CMK (cell line): ENCODE measurements at regions not wholly inside any gene's neighbourhood (a gene's known extent, or its start where the extent isn't known, plus 50 kb on each side); places are given as distances from the start of the nearest gene placed in this dataset.

Experiments
- DNase-seq: peaks from one replicate; pipeline ENCODE4 v3.0.0-alpha.2; 2010; ENCODE audit warnings: low read depth

- no peak for DNase-seq
Observed at GRCh38 chr20:22861231-22861980, 173.7 kb upstream of the SSTR4 start.

- DNase-seq = no peak
Observed at GRCh38 chr20:22861990-22862389, 173.1 kb upstream of the SSTR4 start.

DNA sequence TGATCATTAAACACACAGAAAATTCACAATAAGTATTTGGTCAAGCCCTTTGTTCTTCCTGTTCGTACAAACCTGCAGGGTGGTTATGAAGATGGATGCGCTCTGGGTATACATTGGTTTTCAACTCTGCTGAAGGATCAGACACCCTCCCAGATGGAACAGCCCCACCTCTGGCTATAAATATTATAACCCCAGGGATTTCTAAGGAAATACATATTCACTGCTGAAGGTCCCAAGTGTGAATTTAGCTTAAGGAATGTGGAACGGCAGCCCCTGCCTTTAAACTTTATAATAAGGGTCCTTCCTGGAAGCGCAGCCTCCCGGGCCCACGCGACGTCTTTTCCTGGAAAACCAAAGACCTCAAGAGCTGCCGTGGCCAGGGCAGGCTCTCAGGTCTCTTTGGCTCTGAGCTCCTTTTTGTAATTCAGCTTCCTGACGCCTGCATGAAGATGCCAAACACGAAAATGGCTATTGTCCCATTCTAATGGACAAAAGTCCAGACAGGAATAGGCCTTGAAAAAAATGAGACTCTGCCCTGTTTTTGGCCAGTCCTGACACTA, 172.4 kb upstream of the SSTR4 start:
- DNase-seq = no peak

DNA sequence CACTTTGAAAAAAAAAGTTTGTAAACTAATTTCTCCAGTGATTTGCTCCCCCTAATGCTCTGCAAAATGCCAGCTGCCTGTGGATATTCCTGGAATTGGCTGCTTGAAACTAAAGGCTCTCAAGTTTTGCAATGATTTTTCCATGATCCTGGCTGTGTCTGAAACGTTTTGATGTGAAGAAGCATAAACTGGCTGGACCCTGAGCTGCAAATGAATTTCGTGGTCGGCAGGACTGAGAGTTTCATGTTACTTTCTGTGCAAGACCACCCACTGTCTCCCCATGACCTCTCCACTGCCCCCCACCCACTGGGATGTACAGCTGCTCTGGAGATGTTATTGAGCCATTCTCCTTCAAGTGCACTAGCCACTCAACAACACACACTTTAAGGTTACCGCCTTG, 171.3 kb upstream of the SSTR4 start:
- no peak for DNase-seq

GRCh38 chr20:22866812-22867341, 168.2 kb upstream of the SSTR4 start:
- DNase-seq = no peak

DNA sequence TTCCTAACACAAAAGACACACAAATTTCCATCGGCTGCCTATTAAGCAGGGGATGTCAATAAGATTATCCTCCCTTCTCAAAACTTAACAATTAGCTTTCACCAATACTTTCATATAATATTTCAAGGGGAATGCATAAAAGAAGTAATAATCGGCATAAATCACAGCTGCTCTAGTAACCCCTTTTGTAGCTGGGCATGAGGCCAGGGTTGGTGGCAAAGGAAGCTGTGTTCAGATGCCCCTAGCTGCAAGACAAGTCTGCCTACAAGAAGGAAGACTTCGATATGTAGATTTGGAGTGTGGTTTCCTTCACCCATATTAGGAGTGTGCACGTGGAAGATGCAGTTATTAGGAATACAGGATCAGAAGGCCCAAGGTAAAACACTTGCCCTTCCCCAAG, 156.9 kb upstream of the SSTR4 start:
- DNase-seq = no peak

- no peak for DNase-seq
Observed at GRCh38 chr20:22880277-22880676, 154.8 kb upstream of the SSTR4 start.

GRCh38 chr20:22887796-22888195, 147.3 kb upstream of the SSTR4 start:
- no peak for DNase-seq

- no peak for DNase-seq
Observed at GRCh38 chr20:22890594-22891300, 144.4 kb upstream of the SSTR4 start.

DNA sequence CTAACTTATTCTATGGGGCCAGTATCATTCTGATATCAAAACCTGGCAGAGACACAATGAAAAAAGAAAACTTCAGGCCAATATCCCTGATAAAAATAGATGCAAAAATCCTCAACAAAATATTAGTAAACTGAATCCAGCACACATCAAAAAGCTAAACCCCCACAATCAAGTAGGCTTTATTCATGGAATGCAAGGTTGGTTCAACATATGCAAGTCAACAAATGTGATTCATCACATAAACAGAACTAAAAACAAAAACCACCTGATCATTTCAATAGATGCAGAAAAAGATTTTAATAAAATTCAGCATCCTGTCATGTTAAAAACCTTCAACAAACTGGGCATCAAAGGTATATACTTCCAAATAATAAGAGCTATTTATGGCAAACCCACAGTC, 133.9 kb upstream of the SSTR4 start:
- DNase-seq = no peak

GRCh38 chr20:22901921-22902320, 133.2 kb upstream of the SSTR4 start:
- DNase-seq = no peak

DNA sequence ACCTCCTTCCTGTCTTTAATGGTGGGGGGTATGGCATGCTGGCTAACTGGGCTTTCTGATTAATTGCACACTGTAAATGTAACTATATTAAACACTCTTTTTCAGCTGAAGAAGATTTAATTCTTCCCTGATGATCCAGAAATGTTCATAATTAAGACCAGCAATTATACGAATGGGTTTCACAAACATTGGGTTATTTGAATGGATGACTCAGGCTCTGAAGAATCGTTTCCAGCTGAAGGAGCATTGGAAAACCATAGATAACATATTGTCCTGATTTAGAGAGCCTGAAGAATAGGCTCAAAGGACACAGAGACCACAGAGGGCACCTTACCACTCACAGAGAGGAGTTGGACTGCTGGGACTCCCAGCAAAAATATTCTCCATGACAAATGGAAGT, 130.7 kb upstream of the SSTR4 start:
- no peak for DNase-seq

DNA sequence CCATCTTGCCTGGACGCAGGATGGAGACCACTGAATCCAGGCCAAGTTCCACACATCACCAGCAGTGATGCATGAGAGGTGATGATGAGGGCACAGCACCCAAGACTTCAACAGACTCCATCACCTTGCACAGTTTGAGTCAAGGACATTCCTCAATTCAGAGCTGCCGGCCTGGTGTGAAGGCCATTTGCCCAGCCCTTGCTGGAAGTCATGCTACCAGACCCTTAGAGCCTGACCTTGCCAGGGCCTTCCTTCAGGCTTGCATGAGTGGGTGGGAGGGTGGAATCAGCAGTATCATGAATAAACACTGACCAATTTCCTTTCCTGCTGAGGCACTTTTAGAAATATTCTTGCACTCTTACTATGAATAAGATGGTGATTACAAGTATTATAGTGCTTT, 130.2 kb upstream of the SSTR4 start:
- DNase-seq = no peak

DNA sequence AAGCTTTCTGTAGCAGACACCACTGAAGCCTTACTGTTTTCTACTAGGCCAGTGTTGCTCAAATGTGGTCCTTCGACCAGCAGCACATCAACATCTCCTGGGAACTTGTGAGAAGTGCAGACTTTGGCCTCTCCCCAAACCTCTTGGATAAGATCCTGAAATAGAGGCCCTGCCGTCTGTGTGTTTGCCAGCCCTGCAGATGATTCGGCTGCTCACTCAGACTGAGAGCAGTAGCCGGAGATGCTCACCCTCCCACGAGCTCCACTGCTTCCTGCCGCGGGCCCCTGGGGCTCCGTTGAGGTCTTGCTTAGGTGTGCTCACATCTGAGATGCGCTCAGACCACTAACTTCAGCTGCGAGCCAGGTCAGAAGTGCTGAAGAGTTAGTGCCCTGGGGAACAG, 129.5 kb upstream of the SSTR4 start:
- DNase-seq = no peak

- DNase-seq = no peak
Observed at GRCh38 chr20:22908437-22908836, 126.7 kb upstream of the SSTR4 start.

GRCh38 chr20:22908944-22909343, 126.2 kb upstream of the SSTR4 start:
- DNase-seq = no peak

GRCh38 chr20:22909436-22909835, 125.7 kb upstream of the SSTR4 start:
- DNase-seq = no peak

- no peak for DNase-seq
Observed at GRCh38 chr20:22910287-22910852, 124.7 kb upstream of the SSTR4 start.

- no peak for DNase-seq
Observed at GRCh38 chr20:22914291-22914690, 120.8 kb upstream of the SSTR4 start.

DNA sequence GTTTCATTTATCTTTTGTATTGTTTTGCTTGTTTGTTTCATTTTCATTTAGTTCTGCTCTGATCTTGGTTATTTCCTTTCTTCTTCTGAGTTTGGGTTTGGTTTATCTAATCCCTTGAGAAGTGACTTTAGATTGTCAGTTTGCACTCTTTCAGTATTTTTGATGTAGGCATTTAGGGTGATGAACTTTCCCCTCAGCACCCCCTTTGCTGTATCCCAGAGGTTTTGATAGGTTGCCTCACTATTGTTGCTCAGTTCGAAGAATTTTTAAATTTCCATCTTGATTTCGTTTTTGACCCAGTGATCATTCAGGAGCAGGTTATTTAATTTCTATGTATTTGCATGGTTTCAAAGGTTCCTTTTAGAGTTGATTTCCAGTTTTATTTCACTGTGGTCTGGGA, 119.6 kb upstream of the SSTR4 start:
- DNase-seq = no peak

- DNase-seq = no peak
Observed at GRCh38 chr20:22916021-22916842, 118.9 kb upstream of the SSTR4 start.
